ENCODE measurements at regions not wholly inside any gene's neighbourhood (a gene's known extent, or its start where the extent isn't known, plus 50 kb on each side); places are given as distances from the start of the nearest gene placed in this dataset.
"Not testable (repeated sequence)": the region's sequence is repeated elsewhere in the genome, so short reads cannot be mapped to it uniquely, and the experiment has no call there.

DNA sequence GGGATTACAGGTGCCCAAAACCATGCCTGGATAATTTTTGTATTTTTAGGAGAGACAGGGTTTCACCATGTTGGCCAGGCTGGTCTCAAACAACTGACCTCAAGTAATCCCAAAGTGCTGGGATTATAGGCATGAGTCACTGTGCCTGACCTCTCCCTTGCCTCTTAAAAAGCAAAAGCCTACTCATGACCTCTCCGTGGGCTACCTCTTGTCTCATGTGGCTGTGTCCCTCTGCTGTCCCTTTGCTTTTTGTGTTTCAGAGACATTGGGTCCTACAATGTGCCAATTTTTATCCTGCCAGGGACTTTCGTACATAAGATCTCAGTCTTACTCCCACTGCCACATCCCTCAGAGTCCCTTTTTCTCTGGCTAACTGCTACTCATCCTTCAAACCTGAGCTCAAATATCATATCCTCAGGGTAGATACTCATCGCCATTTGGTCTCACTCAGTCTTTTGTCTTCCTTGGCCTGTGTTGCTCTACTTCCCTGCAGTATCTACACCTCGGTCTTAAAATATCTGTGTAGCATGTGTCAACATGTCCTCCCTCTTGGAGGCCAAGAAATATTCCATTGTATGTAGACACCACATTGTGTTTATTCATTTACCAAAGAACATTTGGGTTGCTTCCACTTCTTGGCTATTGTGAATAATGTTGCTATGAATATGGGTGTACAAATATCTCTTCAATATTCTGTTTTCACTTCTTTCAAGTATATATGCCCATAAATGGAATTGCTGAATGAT, 465.0 kb upstream of the KLF6 start:
- H3K9me3 ChIP-seq (ENCODE audit: low read depth, low read length), result no peaks in the 10 kb centered on the region
- no peaks in the 10 kb centered on the region for H3K4me1 ChIP-seq (ENCODE audit: insufficient read depth, low read length)
- H3K27me3 ChIP-seq (ENCODE audit: insufficient read depth, low read length), result no peaks in the 10 kb centered on the region
- H3K4me3 ChIP-seq (ENCODE audit: low read length), result no peak overlapping the region

DNA sequence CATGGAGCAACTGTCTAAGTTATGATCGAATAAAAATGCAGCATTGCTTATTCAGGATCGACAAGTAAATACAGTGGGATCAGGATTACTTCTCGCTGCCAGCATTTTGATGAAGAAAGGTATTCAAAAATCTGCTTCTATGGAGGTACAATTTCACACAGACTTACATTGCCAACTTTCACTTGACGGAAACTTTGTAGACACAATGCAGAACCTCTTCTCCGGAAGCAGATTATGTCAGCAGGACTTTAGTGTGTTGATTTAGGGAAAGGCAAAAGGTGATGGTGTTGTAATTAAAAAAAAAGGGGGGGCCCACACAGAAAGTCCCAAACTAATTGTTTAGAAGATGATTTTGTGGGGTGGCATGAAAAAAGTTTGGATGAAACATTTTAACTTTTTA, 462.4 kb upstream of the KLF6 start:
- Histone ChIP-seq H3K9me3 (ENCODE audit: low read depth, low read length) (no peaks in the 10 kb centered on the region), H3K27me3 (ENCODE audit: insufficient read depth, low read length) (no peaks in the 10 kb centered on the region), H3K4me1 (ENCODE audit: insufficient read depth, low read length) (no peaks in the 10 kb centered on the region), H3K4me3 (ENCODE audit: low read length) (no peak overlapping the region)

DNA sequence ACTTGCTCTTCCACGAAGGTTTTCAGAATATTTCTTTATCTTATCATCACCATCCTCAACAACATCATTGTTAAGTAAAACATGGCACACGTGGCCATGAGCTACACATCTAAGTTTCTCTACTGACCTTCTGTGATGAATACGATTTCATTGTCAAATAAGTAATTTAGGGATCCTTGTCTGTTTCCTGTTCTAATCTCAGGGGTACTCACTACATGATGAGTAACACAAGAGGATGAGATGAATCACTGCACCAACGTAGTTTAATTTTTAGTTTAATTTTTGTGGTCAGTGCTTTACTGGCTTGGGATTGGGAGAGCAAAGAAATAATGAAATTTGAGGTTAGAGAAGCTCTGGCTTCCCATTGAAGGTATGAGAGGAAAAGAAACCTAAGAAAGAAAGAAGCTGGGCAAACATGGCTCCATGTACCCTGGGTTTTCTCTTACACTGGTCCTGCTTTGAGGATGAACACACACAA, 461.9 kb upstream of the KLF6 start:
- H3K27me3 ChIP-seq (ENCODE audit: insufficient read depth, low read length), result no peaks in the 10 kb centered on the region
- no peaks in the 10 kb centered on the region for H3K9me3 ChIP-seq (ENCODE audit: low read depth, low read length)
- H3K4me3 ChIP-seq (ENCODE audit: low read length), result no peak overlapping the region
- H3K4me1 ChIP-seq (ENCODE audit: insufficient read depth, low read length), result no peaks in the 10 kb centered on the region

DNA sequence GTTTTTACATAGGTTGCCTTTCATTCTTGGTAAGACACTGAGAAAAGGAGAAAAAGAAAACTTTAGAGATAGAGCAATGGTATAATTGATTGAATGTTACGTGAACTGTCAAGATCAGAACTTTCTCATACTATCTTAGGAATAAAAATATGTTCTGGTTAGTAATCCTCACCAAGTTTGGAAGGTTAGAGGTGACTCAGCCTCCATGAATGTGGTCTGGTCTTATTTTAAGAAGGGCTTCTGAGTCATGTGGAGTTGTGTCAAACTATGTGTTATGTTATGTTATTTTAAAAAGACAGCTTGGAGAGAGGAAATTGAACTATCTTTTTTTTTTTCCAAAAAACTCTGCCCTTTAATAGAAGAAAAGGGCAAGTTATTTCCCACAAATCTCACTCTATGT, 458.6 kb upstream of the KLF6 start:
- Histone ChIP-seq H3K4me3 (ENCODE audit: low read length) (no peak overlapping the region), H3K9me3 (ENCODE audit: low read depth, low read length) (no peaks in the 10 kb centered on the region), H3K27me3 (ENCODE audit: insufficient read depth, low read length) (no peaks in the 10 kb centered on the region), H3K4me1 (ENCODE audit: insufficient read depth, low read length) (no peaks in the 10 kb centered on the region)

DNA sequence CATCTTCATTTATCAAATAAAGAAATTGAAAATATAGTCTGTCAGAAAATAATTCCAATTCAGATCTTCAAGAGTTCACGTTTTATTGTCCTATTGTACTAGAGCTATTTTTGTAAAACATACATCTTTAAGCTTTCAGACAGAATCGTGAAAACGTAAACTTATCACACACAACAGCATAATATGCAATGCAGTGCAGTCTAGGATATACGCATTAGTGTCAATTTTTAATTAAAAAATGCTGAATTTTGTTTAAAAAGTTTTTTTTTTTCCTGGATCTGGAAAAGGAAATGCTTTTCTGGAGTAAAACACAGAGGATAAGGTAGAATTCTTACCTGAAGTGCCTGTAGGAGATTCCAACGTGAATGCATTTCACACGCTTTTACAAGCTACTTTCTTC, 458.2 kb upstream of the KLF6 start:
- Histone ChIP-seq H3K4me3 (ENCODE audit: low read length) (no peak overlapping the region), H3K9me3 (ENCODE audit: low read depth, low read length) (no peaks in the 10 kb centered on the region), H3K4me1 (ENCODE audit: insufficient read depth, low read length) (no peaks in the 10 kb centered on the region)

DNA sequence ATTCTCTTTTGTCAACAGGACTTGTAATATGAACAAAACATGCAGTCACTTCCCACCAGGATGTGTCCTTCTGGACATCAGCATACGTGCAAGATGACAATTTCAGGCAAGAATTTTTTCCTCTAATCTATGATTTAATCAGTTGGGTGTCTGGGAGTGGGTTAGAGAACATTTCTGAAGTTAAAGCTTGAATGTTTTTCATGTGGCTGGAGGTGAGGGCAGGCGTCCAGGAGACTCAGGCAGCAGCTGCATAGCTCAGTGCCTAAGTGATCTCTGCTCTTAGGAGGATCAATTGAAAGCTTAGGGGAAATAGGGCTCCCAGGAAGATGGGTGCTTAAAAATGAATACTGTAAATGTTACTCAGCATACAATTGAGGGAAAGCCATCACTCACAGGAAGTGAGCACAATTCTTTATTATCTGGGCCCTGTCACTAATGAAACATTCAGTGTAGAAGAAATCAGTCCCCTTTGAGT, 457.6 kb upstream of the KLF6 start:
- Histone ChIP-seq H3K9me3 (ENCODE audit: low read depth, low read length) (no peaks in the 10 kb centered on the region), H3K4me1 (ENCODE audit: insufficient read depth, low read length) (no peaks in the 10 kb centered on the region), H3K4me3 (ENCODE audit: low read length) (no peak overlapping the region), H3K27me3 (ENCODE audit: insufficient read depth, low read length) (no peaks in the 10 kb centered on the region)

More for the DNA sequence above, 458.2 kb upstream of the KLF6 start:
- no peaks in the 10 kb centered on the region for H3K27me3 ChIP-seq (ENCODE audit: insufficient read depth, low read length)

DNA sequence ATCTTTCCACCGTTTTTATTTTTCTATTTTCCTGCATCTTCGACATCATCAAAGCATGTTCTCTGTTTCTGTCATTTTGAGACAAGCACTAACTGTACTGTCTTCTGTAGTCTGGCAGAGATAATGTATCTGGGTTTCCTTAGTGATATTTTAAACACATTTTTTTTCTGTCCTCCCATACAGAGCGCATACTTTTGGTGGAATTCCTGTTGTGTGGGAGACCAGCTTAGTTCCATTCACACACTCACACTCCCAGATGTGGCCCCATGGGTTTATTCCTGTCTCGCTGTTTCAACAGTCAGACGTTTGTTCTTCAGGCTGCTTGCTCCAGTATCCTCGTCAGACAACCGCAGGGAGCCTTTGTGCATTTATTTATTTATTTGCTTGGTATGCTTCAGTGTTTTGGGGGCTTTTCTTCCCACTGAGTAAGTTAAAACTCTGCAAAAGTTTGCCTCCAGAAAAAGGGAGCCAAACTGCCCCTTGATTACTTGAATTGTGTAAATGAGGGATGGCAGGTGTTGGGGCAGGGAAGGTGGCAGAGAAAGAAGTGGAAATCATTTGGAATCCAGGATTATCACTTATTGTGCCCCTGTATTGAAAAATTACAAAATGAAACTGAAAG, 456.8 kb upstream of the KLF6 start:
- Histone ChIP-seq H3K4me1 (ENCODE audit: insufficient read depth, low read length) (no peaks in the 10 kb centered on the region), H3K27me3 (ENCODE audit: insufficient read depth, low read length) (no peaks in the 10 kb centered on the region), H3K9me3 (ENCODE audit: low read depth, low read length) (no peaks in the 10 kb centered on the region), H3K4me3 (ENCODE audit: low read length) (no peak overlapping the region)

DNA sequence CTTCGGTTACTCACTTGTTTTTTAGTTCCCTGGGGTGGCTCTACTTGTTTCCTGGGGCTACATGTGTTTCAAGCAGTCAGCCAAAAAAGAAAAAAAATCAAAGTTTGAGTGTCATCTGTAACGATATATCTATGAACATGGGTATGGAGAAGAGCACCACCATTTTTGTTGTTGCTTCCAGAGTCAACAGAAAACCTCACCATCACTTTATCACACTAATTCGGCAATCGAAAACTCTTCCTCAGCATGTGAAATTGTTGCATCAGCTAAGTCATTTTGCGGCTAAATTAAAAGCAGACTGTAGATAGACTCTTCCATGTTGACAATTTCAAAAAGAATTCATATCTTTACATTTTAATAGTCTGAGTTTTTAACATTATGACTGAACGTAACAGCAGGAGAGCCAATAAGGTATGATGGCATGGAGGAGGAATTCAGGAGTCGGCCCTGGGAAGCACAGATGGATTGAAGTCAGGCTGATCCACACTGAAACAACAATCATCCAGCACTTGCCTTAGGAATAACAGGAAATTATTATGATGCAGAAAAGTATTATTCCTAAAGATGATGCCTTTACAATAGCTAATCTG, 455.7 kb upstream of the KLF6 start:
- H3K9me3 ChIP-seq (ENCODE audit: low read depth, low read length), result no peaks in the 10 kb centered on the region
- H3K4me3 ChIP-seq (ENCODE audit: low read length), result no peak overlapping the region
- H3K27me3 ChIP-seq (ENCODE audit: insufficient read depth, low read length), result no peaks in the 10 kb centered on the region
- no peaks in the 10 kb centered on the region for H3K4me1 ChIP-seq (ENCODE audit: insufficient read depth, low read length)

DNA sequence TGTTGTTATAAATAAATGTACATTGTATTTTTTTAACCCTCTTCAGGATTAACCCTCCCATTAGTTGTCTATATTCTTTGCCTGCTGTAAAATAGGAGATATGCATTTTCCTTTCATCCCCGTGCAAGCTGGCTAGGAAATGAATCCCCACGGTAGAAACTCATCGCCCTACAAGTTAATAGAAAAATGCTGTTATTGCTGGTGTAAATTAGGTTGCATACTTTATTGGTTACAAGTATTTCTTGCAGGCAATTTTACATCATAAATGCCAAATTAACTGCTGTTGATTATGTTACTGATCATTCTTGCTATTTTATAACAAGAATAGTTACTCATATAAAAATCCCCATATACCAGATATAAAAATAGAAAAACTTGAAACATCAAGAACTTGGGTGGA, 454.2 kb upstream of the KLF6 start:
- H3K27me3 ChIP-seq (ENCODE audit: insufficient read depth, low read length), result no peaks in the 10 kb centered on the region
- H3K4me3 ChIP-seq (ENCODE audit: low read length), result no peak overlapping the region
- no peaks in the 10 kb centered on the region for H3K9me3 ChIP-seq (ENCODE audit: low read depth, low read length)
- H3K4me1 ChIP-seq (ENCODE audit: insufficient read depth, low read length), result no peaks in the 10 kb centered on the region

DNA sequence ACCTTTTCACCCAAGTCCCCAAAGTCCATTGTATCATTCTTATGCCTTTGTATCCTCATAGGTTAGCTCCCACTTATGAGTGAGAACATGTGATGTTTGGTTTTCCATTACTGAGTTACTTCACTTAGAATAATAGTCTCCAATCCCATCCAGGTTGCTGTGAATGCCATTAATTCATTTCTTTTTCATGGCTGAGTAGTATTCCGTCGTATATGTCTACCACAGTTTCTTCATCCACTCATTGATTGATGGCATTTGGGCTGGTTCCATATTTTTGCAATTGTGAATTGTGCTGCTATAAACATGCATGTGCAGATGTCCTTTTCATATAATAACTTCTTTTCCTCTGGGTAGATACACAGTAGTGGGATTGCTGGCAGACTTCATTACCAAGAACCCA, 451.9 kb upstream of the KLF6 start:
- H3K27me3 ChIP-seq (ENCODE audit: insufficient read depth, low read length); H3K4me1 ChIP-seq (ENCODE audit: insufficient read depth, low read length): not testable (repeated sequence)

DNA sequence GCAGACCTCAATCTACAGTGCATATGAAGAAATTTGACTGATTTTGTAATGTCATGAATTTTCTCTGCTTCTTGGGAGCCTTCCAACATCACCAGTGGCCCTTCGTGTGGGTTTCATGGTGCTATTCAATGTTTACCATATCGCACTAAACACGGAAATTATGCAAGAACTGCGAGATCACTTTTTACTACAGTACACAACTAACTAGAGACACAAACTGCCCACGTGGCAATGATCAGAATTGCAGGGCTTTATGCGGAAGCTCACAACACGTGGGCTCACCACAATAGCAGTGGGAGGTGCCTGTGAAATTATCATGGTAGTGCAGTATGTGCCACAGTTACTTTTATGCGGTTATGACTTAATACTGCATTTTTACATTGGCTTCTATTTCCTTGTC, 449.7 kb upstream of the KLF6 start:
- no peaks in the 10 kb centered on the region for H3K4me1 ChIP-seq (ENCODE audit: insufficient read depth, low read length)
- no peaks in the 10 kb centered on the region for H3K9me3 ChIP-seq (ENCODE audit: low read depth, low read length)
- H3K27me3 ChIP-seq (ENCODE audit: insufficient read depth, low read length), result no peaks in the 10 kb centered on the region
- no peak overlapping the region for H3K4me3 ChIP-seq (ENCODE audit: low read length)

More for the DNA sequence above, 451.9 kb upstream of the KLF6 start:
- H3K4me3 ChIP-seq (ENCODE audit: low read length); H3K9me3 ChIP-seq (ENCODE audit: low read depth, low read length): not testable (repeated sequence)

DNA sequence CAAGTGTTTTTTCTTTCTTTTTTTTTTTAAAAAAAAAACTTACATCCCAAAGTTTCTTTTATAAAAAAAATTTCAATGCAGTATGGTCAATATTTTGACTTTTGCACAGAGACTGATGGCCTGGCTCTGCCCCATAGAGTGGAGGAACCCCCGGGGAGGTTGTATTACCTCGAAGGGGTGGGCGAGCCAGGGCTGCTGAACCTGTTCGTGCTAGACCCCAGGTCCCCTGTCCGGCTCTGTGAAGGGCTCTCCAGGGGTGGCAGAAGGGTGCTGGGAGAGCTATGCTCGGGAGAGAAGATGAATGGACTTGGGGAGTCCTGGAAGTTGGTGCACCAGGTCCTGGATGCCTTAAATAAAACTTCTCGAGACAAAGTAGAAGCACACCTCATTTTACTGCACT, 446.4 kb upstream of the KLF6 start:
- Histone ChIP-seq H3K4me3 (ENCODE audit: low read length) (no peak overlapping the region), H3K27me3 (ENCODE audit: insufficient read depth, low read length) (no peaks in the 10 kb centered on the region), H3K9me3 (ENCODE audit: low read depth, low read length) (no peaks in the 10 kb centered on the region), H3K4me1 (ENCODE audit: insufficient read depth, low read length) (no peaks in the 10 kb centered on the region)

DNA sequence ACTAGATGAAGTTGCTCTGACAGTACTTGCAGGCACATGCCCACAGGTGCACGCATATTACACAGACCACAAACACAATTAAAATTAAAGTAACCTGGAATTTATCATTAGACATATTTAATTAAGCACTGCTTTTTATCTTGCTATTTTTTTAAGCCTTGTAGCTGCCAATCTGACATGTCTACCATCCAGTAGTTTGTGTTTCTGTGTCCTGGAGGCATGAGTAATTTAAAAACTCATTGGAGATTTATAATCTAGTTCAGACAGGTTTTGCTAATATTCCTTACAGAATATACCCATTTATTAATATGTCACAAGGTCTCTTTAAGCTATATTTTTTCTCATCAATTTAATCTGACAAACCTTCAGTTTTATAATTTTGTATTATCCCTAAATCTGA, 445.0 kb upstream of the KLF6 start:
- Histone ChIP-seq H3K9me3 (ENCODE audit: low read depth, low read length) (no peaks in the 10 kb centered on the region), H3K4me3 (ENCODE audit: low read length) (no peak overlapping the region), H3K4me1 (ENCODE audit: insufficient read depth, low read length) (no peaks in the 10 kb centered on the region), H3K27me3 (ENCODE audit: insufficient read depth, low read length) (no peaks in the 10 kb centered on the region)

DNA sequence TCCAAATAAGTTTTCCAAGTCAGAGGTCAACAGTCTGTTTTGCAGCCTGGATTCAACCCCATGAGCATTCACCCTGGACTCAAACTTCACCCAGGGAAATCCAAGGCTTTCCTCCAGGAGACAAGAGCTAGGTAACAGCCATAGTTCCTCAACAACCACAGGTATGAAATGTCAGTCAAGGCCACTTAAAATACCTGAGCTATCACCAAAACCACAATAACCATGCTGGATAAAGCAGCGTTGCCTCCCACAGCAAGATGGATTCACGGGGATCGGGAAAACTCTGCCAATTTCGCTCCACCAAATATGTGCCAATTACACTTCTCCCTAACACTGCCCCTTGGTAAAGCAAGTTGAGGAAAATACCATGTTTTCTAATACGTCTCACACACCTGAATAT, 444.1 kb upstream of the KLF6 start:
- H3K9me3 ChIP-seq (ENCODE audit: low read depth, low read length), result no peaks in the 10 kb centered on the region
- H3K27me3 ChIP-seq (ENCODE audit: insufficient read depth, low read length), result no peaks in the 10 kb centered on the region
- H3K4me1 ChIP-seq (ENCODE audit: insufficient read depth, low read length), result no peaks in the 10 kb centered on the region
- H3K4me3 ChIP-seq (ENCODE audit: low read length), result no peak overlapping the region

DNA sequence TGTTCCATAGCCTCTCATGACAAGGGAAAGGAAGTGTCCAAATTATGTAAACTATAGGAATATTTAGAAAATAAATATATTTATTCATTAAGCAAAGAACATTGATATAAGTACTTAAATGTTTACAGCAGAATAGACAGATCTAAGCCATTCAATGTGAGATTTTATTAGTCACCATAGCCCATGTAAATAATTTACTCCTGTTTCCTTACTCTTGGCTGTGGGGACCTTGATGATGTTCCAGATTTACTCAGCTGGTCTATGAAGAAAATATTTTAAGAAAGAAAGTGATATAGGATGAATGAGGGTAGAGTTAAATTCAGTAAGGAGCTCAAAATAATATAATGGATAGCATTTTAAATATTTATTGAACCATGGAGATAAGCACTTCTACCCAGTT, 442.6 kb upstream of the KLF6 start:
- H3K27me3 ChIP-seq (ENCODE audit: insufficient read depth, low read length), result no peaks in the 10 kb centered on the region
- no peaks in the 10 kb centered on the region for H3K9me3 ChIP-seq (ENCODE audit: low read depth, low read length)
- no peak overlapping the region for H3K4me3 ChIP-seq (ENCODE audit: low read length)
- no peaks in the 10 kb centered on the region for H3K4me1 ChIP-seq (ENCODE audit: insufficient read depth, low read length)

Measured in mononuclear cell (primary cell).